ENCODE measurements at regions not wholly inside any gene's neighbourhood (a gene's known extent, or its start where the extent isn't known, plus 50 kb on each side); places are given as distances from the start of the nearest gene placed in this dataset.
"Not testable (repeated sequence)": the region's sequence is repeated elsewhere in the genome, so short reads cannot be mapped to it uniquely, and the experiment has no call there.

DNA sequence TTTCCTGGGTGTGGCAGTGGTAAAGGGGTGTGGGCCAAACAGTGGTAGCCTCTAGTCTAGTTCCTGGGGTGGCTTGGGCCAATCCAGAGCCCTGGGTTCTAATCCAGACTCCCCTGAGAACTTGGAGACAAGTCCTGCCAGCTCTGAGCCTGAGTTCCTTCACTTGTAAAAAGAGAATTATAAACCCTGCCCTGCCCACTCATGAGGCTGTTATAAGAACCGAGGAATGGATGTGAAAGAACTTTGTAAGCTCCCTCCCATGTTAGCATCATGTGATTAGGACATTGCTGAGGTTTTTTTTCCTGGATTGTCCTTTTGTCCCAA is 131.0 kb downstream of the RRAGC start:
- H3K4me3 ChIP-seq (ENCODE audit: low read depth, low read length) = no peak overlapping the region
- no peaks in the 10 kb centered on the region for H3K36me3 ChIP-seq (ENCODE audit: control insufficient read depth, insufficient read depth, low read length)
- DNase-seq (ENCODE audit: low read depth) (no peak), FAIRE-seq (no peak)
- TF ChIP-seq, protein P1, sequence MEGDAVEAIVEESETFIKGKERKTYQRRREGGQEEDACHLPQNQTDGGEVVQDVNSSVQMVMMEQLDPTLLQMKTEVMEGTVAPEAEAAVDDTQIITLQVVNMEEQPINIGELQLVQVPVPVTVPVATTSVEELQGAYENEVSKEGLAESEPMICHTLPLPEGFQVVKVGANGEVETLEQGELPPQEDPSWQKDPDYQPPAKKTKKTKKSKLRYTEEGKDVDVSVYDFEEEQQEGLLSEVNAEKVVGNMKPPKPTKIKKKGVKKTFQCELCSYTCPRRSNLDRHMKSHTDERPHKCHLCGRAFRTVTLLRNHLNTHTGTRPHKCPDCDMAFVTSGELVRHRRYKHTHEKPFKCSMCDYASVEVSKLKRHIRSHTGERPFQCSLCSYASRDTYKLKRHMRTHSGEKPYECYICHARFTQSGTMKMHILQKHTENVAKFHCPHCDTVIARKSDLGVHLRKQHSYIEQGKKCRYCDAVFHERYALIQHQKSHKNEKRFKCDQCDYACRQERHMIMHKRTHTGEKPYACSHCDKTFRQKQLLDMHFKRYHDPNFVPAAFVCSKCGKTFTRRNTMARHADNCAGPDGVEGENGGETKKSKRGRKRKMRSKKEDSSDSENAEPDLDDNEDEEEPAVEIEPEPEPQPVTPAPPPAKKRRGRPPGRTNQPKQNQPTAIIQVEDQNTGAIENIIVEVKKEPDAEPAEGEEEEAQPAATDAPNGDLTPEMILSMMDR (IDR thresholded peaks at IDR 0.05; ENCODE audit: insufficient read depth, low read length, severe bottlenecking) = no peak
- H3K27me3 ChIP-seq (ENCODE audit: control insufficient read depth, insufficient read depth, low read length) = no peaks in the 10 kb centered on the region

DNA sequence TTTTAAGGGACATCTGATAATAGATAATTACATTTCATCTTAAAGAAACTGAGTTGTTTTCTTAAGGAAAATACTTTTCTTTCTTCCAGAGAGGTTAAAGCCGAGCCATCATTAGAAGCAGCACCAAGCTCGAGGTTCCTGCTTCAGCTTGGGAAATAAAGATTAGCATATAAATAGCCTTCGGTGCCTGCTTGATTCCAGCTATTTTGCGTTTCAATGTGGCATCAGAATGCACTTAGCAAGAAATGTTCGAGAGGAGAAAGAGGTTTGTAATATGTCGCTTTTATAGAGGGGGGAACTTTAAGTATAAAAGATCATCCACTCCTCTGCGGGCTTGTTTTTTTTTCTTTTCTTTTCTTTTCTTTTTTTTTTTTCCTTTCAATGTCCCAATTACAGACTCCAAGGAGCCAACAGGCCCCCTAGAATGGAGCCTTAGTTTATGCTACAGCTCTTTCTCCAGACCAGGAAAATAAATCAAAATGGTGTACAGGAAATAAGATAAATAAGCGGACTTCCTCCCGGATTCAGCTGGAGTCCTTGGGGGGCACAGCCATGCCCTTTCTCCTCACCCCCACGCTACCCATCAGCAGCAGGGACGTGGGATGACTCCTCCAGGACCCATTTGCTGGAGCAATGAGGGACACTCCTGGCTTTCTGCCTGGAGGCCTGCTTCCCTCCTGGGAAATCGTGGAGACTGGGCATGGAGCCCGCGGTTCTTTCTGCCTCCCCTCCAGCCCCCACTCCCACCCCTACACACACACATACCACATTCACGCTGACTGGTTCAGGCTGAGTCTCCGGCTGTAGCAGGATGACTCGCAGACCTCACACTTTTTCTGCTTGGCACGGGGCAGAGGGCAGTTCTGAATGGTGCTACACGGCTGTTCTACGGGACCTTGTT is 131.6 kb downstream of the RRAGC start:
- Histone ChIP-seq H3K27me3 (ENCODE audit: control insufficient read depth, insufficient read depth, low read length) (no peaks in the 10 kb centered on the region), H3K4me3 (ENCODE audit: low read depth, low read length) (no peak overlapping the region), H3K36me3 (ENCODE audit: control insufficient read depth, insufficient read depth, low read length) (no peaks in the 10 kb centered on the region)
- TF ChIP-seq, protein P1 (IDR thresholded peaks at IDR 0.05; ENCODE audit: insufficient read depth, low read length, severe bottlenecking) = no peak
- DNase-seq (ENCODE audit: low read depth) (peak; percentile 61), FAIRE-seq (no peak)

DNA sequence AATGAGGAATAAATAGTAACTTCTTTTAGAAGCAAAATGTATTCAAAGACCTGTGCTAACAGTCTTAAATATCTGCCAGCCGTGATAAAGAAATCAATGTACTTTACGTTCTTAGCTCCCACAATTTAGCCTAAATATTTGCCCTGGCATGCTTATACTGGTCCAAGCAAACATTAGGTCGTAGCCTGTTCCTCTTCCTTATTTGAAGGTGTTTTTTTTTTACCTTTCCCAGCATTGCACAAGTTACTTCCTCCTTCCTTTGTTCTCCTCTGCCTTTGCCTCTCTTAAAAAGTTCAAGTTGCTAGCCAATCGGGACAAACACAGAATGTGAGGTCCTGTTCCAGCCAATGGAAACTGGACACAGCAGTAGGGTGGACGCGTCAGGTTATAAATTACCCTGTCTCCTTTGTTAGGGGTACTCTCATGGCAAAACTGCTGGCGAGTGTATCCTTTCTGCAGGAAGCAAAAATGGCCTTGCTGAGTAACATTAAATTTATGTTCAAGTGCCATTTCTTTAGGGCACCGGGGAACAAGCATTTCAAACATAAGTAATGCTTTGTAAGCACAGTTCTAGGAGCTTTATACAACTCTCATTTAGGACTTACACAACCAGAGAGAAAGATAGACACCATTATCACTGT is 134.1 kb downstream of the RRAGC start:
- FAIRE-seq; H3K36me3 ChIP-seq (ENCODE audit: control insufficient read depth, insufficient read depth, low read length); H3K27me3 ChIP-seq (ENCODE audit: control insufficient read depth, insufficient read depth, low read length); H3K4me3 ChIP-seq (ENCODE audit: low read depth, low read length): not testable (repeated sequence)
- DNase-seq (ENCODE audit: low read depth) = peak; percentile 76

DNA sequence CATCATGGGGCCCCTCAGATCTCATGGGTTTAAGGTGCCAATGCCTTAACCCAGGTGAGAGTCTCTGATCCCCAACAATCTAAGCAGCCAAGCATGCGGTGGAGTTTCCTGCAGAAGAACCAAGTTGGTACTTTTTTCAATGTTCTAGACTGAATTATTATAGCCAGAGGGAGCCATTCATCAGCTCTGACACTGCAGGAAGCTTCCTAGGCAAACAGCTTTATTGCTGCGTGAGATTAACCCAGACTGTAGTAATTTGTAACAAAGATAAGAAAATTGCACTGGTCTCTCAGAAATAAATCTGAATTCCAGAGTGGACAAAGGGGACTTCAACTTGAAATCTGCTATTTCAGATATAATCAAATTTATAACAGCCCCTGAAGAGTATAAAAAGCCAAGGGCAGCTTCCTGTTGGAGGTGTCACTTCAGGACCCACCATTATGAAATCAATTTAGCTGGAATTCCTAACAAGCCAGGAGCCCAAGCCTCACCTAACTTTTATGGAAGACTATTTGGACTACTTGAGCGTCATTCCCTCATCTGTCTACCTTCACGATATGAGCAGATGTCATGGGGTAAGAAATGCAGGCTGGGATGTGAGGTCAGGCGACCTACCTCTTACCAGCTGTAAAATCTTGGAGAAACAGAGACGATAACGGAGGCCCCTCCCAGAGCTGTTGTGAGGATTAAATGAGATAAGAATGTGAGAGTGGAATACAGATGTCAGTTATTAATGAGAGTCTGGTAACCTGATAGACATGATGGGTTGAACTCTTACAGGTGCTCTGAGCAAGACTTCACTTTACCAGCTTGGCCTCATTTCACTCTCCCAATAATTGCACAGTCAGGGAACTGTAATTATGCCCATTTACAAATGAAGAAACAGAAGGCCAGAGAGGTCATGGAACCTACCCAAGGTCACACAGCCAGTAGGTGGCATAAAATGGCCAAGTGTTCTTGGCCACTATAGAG is 135.1 kb downstream of the RRAGC start:
- H3K4me3 ChIP-seq (ENCODE audit: low read depth, low read length) = no peak overlapping the region
- H3K27me3 ChIP-seq (ENCODE audit: control insufficient read depth, insufficient read depth, low read length) = no peaks in the 10 kb centered on the region
- TF ChIP-seq, protein P1 (IDR thresholded peaks at IDR 0.05; ENCODE audit: insufficient read depth, low read length, severe bottlenecking) = no peak
- FAIRE-seq (no peak), DNase-seq (ENCODE audit: low read depth) (no peak)
- no peaks in the 10 kb centered on the region for H3K36me3 ChIP-seq (ENCODE audit: control insufficient read depth, insufficient read depth, low read length)

DNA sequence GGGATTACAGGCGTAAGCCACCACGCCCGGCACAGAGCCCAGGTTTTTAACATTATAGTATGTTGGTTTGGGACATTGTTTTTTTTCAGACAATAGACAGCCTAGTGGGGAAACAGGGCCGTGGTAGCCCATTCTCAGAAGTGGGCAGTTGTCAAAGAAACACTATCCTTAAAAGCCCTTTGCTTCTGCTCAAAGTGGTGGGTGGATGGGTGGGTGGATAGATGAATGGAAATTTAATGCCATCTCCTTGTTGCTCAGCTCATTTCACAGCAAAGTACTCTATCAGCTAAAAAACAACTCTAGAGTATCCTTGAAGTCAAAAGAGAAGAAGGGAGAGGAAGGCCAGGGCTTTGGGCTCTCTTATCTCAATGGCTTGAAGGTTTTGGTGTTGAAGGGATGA is 137.8 kb downstream of the RRAGC start:
- Histone ChIP-seq H3K27me3 (ENCODE audit: control insufficient read depth, insufficient read depth, low read length) (no peaks in the 10 kb centered on the region), H3K36me3 (ENCODE audit: control insufficient read depth, insufficient read depth, low read length) (no peaks in the 10 kb centered on the region), H3K4me3 (ENCODE audit: low read depth, low read length) (no peak overlapping the region)
- DNase-seq (ENCODE audit: low read depth) = no peak
- FAIRE-seq = no peak
- TF ChIP-seq, protein P1 (IDR thresholded peaks at IDR 0.05; ENCODE audit: insufficient read depth, low read length, severe bottlenecking) = no peak

DNA sequence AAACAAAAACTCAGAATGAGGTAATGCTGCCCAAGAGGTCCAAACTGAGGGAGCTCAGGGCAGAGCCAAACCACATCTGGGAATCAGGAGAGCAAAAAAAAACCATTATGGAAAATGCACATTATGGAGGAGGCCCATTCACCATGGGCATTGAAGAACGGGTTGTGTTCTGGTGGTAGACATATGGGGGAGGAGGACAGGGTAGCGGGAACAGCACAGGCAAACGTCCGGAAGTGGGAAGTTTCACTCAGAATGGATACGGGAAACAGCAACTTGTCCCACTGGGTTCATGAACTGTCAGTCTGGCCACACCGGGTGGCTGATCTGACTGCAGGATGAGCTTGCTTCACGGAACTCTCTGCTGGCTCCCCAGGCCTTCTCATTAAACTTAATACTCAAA is 139.7 kb downstream of the RRAGC start:
- Histone ChIP-seq H3K4me3 (ENCODE audit: low read depth, low read length) (no peak overlapping the region), H3K27me3 (ENCODE audit: control insufficient read depth, insufficient read depth, low read length) (no peaks in the 10 kb centered on the region), H3K36me3 (ENCODE audit: control insufficient read depth, insufficient read depth, low read length) (no peaks in the 10 kb centered on the region)
- TF ChIP-seq, protein P1 (IDR thresholded peaks at IDR 0.05; ENCODE audit: insufficient read depth, low read length, severe bottlenecking) = no peak
- DNase-seq (ENCODE audit: low read depth) (no peak), FAIRE-seq (no peak)
